GM12878 (cell line): ENCODE measurements at regions not wholly inside any gene's neighbourhood (a gene's known extent, or its start where the extent isn't known, plus 50 kb on each side); places are given as distances from the start of the nearest gene placed in this dataset.

ENCODE experiments used
- ATAC-seq: fragments of 200-7000 bp; cut with Tn5 transposase; 3 replicates; pipeline ENCODE4 v1.9.1; 2020; ENCODE audit warnings: mild to moderate bottlenecking, moderate library complexity
- BruUV-seq: library from RNA; stranded (reverse); fragments of 400-500 nt; replicated peaks from 2 replicates; lab custom pipeline; 2021; lab: Mats Ljungman, UMichigan
- CTCF ChIA-PET: fragments of 300-600 bp; sonication (Branson Sonifier 250); formaldehyde crosslinking; extraction: SDS; loops from one replicate; lab custom pipeline; 2021; ENCODE audit warnings: inconsistent platforms; lab: Yijun Ruan, JAX
- POLR2A ChIA-PET: fragments of 350-600 bp; formaldehyde crosslinking; extraction: SDS; loops from one replicate; lab custom pipeline; 2021; ENCODE audit warnings: inconsistent platforms; lab: Charles Lee
- RAD21 ChIA-PET: fragments of 300-600 bp; sonication (Branson Sonifier 250); formaldehyde crosslinking; loops from one replicate; lab custom pipeline; 2023; ENCODE audit warnings: antibody characterized with exemption; ENCODE audit not compliant: unreplicated experiment; lab: Charles Lee
- SMC1A ChIA-PET: fragments of 300-600 bp; sonication (Branson Sonifier 250); formaldehyde crosslinking; loops from one replicate; lab custom pipeline; 2023; ENCODE audit not compliant: unreplicated experiment, uncharacterized antibody; lab: Charles Lee
- DNase-seq: peaks from one replicate; pipeline ENCODE4 v3.0.0-alpha.2; 2011; ENCODE audit warnings: low read depth, low spot score
- FAIRE-seq: peaks from 3 replicates; lab custom pipeline; 2011; peaks lifted over from hg19 to GRCh38; lab: Jason Lieb, UNC
- H2AFZ ChIP-seq: 2 replicates; pipeline ENCODE4 v1.6.0; 2011; ENCODE audit warnings: low read depth, low read length, control low read depth; ENCODE audit not compliant: control insufficient read depth
- H3K27ac ChIP-seq: 2 replicates; pipeline ENCODE4 v1.5.1; 2011; ENCODE audit warnings: control low read depth; ENCODE audit not compliant: control insufficient read depth, insufficient read depth
- H3K27me3 ChIP-seq, 2 experiments: replicated peaks in 1 of 2; 2 replicates each; pipeline versions ENCODE4 v1.6.0 to v1.6.1; 2011; ENCODE audit warnings: low read length in 1 of 2; ENCODE audit not compliant: control insufficient read depth in 2 of 2, insufficient read depth in 2 of 2
- H3K36me3 ChIP-seq, 2 experiments: 2 replicates each; pipeline ENCODE4 v1.5.1; 2011; ENCODE audit warnings: low read length in 1 of 2; ENCODE audit not compliant: control insufficient read depth in 2 of 2, insufficient read depth in 2 of 2
- H3K4me1 ChIP-seq: 2 replicates; pipeline ENCODE4 v1.6.1; 2011; ENCODE audit warnings: mild to moderate bottlenecking, low read length, moderate library complexity, mixed read lengths; ENCODE audit not compliant: control insufficient read depth, insufficient read depth
- H3K4me2 ChIP-seq: 2 replicates; pipeline ENCODE4 v1.6.0; 2011; ENCODE audit warnings: control low read depth; ENCODE audit not compliant: control insufficient read depth, insufficient read depth
- H3K4me3 ChIP-seq: fragments of 200-600 bp; sonication (generic); 2 replicates; pipeline ENCODE4 v1.5.1; 2016
- H3K79me2 ChIP-seq: 2 replicates; pipeline ENCODE4 v1.6.0; 2011; ENCODE audit warnings: low read length; ENCODE audit not compliant: control insufficient read depth, insufficient read depth
- H3K9ac ChIP-seq: 2 replicates; pipeline ENCODE4 v1.8.0; 2011; ENCODE audit warnings: low read length, control low read depth, mixed read lengths; ENCODE audit not compliant: control insufficient read depth, insufficient read depth
- H3K9me3 ChIP-seq: replicated peaks from 3 replicates; pipeline ENCODE4 v1.5.1; 2011; ENCODE audit warnings: mild to moderate bottlenecking, low read length; ENCODE audit not compliant: control insufficient read depth, insufficient read depth
- H4K20me1 ChIP-seq: 2 replicates; pipeline ENCODE4 v1.6.0; 2011; ENCODE audit not compliant: control insufficient read depth, insufficient read depth
- FOS ChIP-seq: IDR thresholded peaks from 3 replicates; pipeline ENCODE4 v1.6.1; 2011; ENCODE audit warnings: borderline replicate concordance; ENCODE audit not compliant: insufficient read length; ENCODE audit errors: extremely low read depth
- KAT2A ChIP-seq: conservative IDR thresholded peaks from 2 replicates; pipeline ENCODE4 v1.6.1; 2011; ENCODE audit warnings: low read depth, low read length; ENCODE audit not compliant: control insufficient read depth
- KLF5 ChIP-seq: fragments of 450-650 bp; IDR thresholded peaks from 2 replicates; pipeline ENCODE4 v1.6.1; 2014; ENCODE audit warnings: mild to moderate bottlenecking; ENCODE audit not compliant: partially characterized antibody
- MEF2A ChIP-seq: IDR thresholded peaks from 2 replicates; pipeline ENCODE4 v1.6.1; 2011; ENCODE audit warnings: low read depth, mild to moderate bottlenecking, low read length, moderate library complexity; ENCODE audit not compliant: insufficient read depth
- NBN ChIP-seq: fragments of 450-650 bp; IDR thresholded peaks from 2 replicates; pipeline ENCODE4 v1.6.1; 2016
- NFXL1 ChIP-seq: fragments of 450-650 bp; IDR thresholded peaks from 2 replicates; pipeline ENCODE4 v1.6.1; 2017; ENCODE audit warnings: antibody characterized with exemption, mild to moderate bottlenecking, borderline replicate concordance
- RCOR1 ChIP-seq: conservative IDR thresholded peaks from 2 replicates; pipeline ENCODE4 v1.6.1; 2012; ENCODE audit warnings: low read depth, low read length, improper control_type of control experiment
- SRF ChIP-seq, 2 experiments: IDR thresholded peaks; 2 replicates each; pipeline ENCODE4 v1.6.1; 2011; ENCODE audit warnings: low read depth in 2 of 2, low read length in 2 of 2, mild to moderate bottlenecking in 1 of 2, moderate library complexity in 1 of 2
- SUZ12 ChIP-seq: fragments of 200-600 bp; sonication (generic); IDR thresholded peaks from one replicate; pipeline ENCODE4 v1.6.1; 2018; ENCODE audit warnings: antibody characterized with exemption, mild to moderate bottlenecking; ENCODE audit not compliant: unreplicated experiment
- TBL1XR1 ChIP-seq: IDR thresholded peaks from 2 replicates; pipeline ENCODE4 v1.6.1; 2012; ENCODE audit warnings: low read depth, low read length, improper control_type of control experiment
- ZNF217 ChIP-seq: fragments of 450-650 bp; IDR thresholded peaks from 2 replicates; pipeline ENCODE4 v1.6.1; 2017; ENCODE audit warnings: antibody characterized with exemption, mild to moderate bottlenecking
- WGBS: methylation state at CpG from one replicate; pipeline ENCODE4 v1.1.6; 2016; ENCODE audit warnings: low lambda C conversion rate; ENCODE audit not compliant: insufficient replicate concordance, insufficient coverage; ENCODE audit errors: missing lambda C conversion rate; 5-methylcytosine and 5-hydroxymethylcytosine counted together
- in situ Hi-C: fragments of 300-500 bp; cut with MboI; formaldehyde crosslinking; loops from 9 replicates; pipeline ENCODE4 v1.14.3; 2018; ENCODE audit warnings: mixed read lengths
- intact Hi-C: fragments of 100-400 bp; cut with micrococcal nuclease; formaldehyde crosslinking; loops from one replicate; pipeline ENCODE4 v1.14.2; 2022; ENCODE audit not compliant: unreplicated experiment
- TF ChIP-seq, protein P1 (sequence below): fragments of 450-650 bp; IDR thresholded peaks from 2 replicates; pipeline ENCODE4 v1.6.1; 2017; ENCODE audit warnings: mild to moderate bottlenecking, low read depth, inconsistent platforms; ENCODE audit not compliant: poor library complexity, severe bottlenecking
- TF ChIP-seq, protein P2 (sequence below): fragments of 450-650 bp; formaldehyde crosslinking; IDR thresholded peaks from 2 replicates; pipeline ENCODE4 v1.4.0; 2020; ENCODE audit warnings: mild to moderate bottlenecking, moderate library complexity
- TF ChIP-seq, protein P3 (sequence below): fragments of 150-350 bp; IDR thresholded peaks from 2 replicates; pipeline ENCODE4 v1.6.1; 2016; ENCODE audit warnings: low read depth, low read length

GRCh38 chr17:70238646-70239045, 69.3 kb downstream of the KCNJ2 start:
- Histone ChIP-seq H3K79me2 (no peaks in the 10 kb centered on the region), H3K27me3 (no peaks in the 10 kb centered on the region), H3K4me2 (no peak overlapping the region), H3K36me3 (no peaks in the 10 kb centered on the region), H3K9ac (no peak overlapping the region), H3K9me3 (no peaks in the 10 kb centered on the region), H3K4me1 (no peaks in the 10 kb centered on the region), H2AFZ (no peak overlapping the region), H3K4me3 (no peak overlapping the region), H4K20me1 (no peaks in the 10 kb centered on the region), H3K27ac (no peak overlapping the region)
- no TSS peak for BruUV-seq
- RAD21 ChIA-PET: interaction anchor here (1.0 to 8.5 kb wide), 3 partner anchors 11 to 58 kb away, joined by 3 to 60 read pairs (median 3); no protein-coding TSS in a partner anchor
- DNase-seq (no peak), ATAC-seq (no peak), FAIRE-seq (no peak)
- POLR2A ChIA-PET: interaction anchor here (1.0 to 3.0 kb wide), 3 partner anchors 13 to 29 kb away, joined by 3 to 8 read pairs (median 6); no protein-coding TSS in a partner anchor
- intact Hi-C loops: no loop called here
- WGBS: 25% methylated on average over 4 of the region's 4 CpGs
- in situ Hi-C loops: no loop called here
- SMC1A ChIA-PET: interaction anchor here (0.8 to 8.2 kb wide), 15 partner anchors 11 to 186 kb away, joined by 3 to 83 read pairs (median 4); no protein-coding TSS in a partner anchor
- CTCF ChIA-PET: interaction anchor here (1.1 kb wide), 1 partner anchor 9 kb away, joined by 3 read pairs; no protein-coding TSS in a partner anchor
- TF ChIP-seq MEF2A (no peak), FOS (no peak), KAT2A (no peak), NFXL1 (no peak), KLF5 (no peak), TBL1XR1 (no peak), NBN (no peak), SUZ12 (no peak), SRF (IDR thresholded peaks at IDR 0.05; ENCODE audit: low read depth in 2 of 2, low read length in 2 of 2) (no peak), ZNF217 (no peak), RCOR1 (no peak)
- TF ChIP-seq, protein P1, sequence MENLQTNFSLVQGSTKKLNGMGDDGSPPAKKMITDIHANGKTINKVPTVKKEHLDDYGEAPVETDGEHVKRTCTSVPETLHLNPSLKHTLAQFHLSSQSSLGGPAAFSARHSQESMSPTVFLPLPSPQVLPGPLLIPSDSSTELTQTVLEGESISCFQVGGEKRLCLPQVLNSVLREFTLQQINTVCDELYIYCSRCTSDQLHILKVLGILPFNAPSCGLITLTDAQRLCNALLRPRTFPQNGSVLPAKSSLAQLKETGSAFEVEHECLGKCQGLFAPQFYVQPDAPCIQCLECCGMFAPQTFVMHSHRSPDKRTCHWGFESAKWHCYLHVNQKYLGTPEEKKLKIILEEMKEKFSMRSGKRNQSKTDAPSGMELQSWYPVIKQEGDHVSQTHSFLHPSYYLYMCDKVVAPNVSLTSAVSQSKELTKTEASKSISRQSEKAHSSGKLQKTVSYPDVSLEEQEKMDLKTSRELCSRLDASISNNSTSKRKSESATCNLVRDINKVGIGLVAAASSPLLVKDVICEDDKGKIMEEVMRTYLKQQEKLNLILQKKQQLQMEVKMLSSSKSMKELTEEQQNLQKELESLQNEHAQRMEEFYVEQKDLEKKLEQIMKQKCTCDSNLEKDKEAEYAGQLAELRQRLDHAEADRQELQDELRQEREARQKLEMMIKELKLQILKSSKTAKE: no peak
- TF ChIP-seq, protein P2, sequence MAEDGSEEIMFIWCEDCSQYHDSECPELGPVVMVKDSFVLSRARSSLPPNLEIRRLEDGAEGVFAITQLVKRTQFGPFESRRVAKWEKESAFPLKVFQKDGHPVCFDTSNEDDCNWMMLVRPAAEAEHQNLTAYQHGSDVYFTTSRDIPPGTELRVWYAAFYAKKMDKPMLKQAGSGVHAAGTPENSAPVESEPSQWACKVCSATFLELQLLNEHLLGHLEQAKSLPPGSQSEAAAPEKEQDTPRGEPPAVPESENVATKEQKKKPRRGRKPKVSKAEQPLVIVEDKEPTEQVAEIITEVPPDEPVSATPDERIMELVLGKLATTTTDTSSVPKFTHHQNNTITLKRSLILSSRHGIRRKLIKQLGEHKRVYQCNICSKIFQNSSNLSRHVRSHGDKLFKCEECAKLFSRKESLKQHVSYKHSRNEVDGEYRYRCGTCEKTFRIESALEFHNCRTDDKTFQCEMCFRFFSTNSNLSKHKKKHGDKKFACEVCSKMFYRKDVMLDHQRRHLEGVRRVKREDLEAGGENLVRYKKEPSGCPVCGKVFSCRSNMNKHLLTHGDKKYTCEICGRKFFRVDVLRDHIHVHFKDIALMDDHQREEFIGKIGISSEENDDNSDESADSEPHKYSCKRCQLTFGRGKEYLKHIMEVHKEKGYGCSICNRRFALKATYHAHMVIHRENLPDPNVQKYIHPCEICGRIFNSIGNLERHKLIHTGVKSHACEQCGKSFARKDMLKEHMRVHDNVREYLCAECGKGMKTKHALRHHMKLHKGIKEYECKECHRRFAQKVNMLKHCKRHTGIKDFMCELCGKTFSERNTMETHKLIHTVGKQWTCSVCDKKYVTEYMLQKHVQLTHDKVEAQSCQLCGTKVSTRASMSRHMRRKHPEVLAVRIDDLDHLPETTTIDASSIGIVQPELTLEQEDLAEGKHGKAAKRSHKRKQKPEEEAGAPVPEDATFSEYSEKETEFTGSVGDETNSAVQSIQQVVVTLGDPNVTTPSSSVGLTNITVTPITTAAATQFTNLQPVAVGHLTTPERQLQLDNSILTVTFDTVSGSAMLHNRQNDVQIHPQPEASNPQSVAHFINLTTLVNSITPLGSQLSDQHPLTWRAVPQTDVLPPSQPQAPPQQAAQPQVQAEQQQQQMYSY (CRISPR knock-in tag): no peak
- TF ChIP-seq, protein P3, sequence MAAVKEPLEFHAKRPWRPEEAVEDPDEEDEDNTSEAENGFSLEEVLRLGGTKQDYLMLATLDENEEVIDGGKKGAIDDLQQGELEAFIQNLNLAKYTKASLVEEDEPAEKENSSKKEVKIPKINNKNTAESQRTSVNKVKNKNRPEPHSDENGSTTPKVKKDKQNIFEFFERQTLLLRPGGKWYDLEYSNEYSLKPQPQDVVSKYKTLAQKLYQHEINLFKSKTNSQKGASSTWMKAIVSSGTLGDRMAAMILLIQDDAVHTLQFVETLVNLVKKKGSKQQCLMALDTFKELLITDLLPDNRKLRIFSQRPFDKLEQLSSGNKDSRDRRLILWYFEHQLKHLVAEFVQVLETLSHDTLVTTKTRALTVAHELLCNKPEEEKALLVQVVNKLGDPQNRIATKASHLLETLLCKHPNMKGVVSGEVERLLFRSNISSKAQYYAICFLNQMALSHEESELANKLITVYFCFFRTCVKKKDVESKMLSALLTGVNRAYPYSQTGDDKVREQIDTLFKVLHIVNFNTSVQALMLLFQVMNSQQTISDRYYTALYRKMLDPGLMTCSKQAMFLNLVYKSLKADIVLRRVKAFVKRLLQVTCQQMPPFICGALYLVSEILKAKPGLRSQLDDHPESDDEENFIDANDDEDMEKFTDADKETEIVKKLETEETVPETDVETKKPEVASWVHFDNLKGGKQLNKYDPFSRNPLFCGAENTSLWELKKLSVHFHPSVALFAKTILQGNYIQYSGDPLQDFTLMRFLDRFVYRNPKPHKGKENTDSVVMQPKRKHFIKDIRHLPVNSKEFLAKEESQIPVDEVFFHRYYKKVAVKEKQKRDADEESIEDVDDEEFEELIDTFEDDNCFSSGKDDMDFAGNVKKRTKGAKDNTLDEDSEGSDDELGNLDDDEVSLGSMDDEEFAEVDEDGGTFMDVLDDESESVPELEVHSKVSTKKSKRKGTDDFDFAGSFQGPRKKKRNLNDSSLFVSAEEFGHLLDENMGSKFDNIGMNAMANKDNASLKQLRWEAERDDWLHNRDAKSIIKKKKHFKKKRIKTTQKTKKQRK: no peak
